AG04450 (cell line): ENCODE measurements at regions not wholly inside any gene's neighbourhood (a gene's known extent, or its start where the extent isn't known, plus 50 kb on each side); places are given as distances from the start of the nearest gene placed in this dataset.

Source experiments
- CTCF ChIA-PET: fragments of 300-600, 350-600 bp; formaldehyde crosslinking; extraction: SDS; loops from one replicate; lab custom pipeline; 2022; ENCODE audit warnings: antibody characterized with exemption, inconsistent platforms; lab: Charles Lee
- POLR2A ChIA-PET: fragments of 350-600 bp; formaldehyde crosslinking; extraction: SDS; loops from one replicate; lab custom pipeline; 2021; ENCODE audit warnings: antibody characterized with exemption, inconsistent platforms; lab: Yijun Ruan, JAX
- DNase-seq: peaks from one replicate; pipeline ENCODE4 v3.0.0-alpha.2; 2011; ENCODE audit warnings: low read depth, low spot score
- H3K27ac ChIP-seq: one replicate; pipeline ENCODE4 v1.5.1; 2012; ENCODE audit warnings: low read depth, low read length, control low read depth
- H3K27me3 ChIP-seq: one replicate; pipeline ENCODE4 v1.6.0; 2012; ENCODE audit warnings: low read length; ENCODE audit not compliant: control insufficient read depth, insufficient read depth
- H3K4me3 ChIP-seq: 2 replicates; pipeline ENCODE4 v1.5.1; 2011; ENCODE audit warnings: mild to moderate bottlenecking, low read depth, low read length, control low read depth
- H3K9me3 ChIP-seq: 2 replicates; pipeline ENCODE4 v1.5.1; 2012; ENCODE audit warnings: low read length; ENCODE audit not compliant: control insufficient read depth, insufficient read depth
- TF ChIP-seq, protein P1 (sequence below): IDR thresholded peaks from 2 replicates; pipeline ENCODE4 v1.5.1; 2011; ENCODE audit warnings: low read depth, low read length, control low read depth, inconsistent platforms

GRCh38 chr5:175034924-175035323 lies 310.5 kb downstream of the MSX2 start:
- DNase-seq = no peak
- no peak overlapping the region for H3K4me3 ChIP-seq
- no peaks in the 10 kb centered on the region for H3K27me3 ChIP-seq
- CTCF ChIA-PET = no interaction called here
- POLR2A ChIA-PET = no interaction called here
- H3K27ac ChIP-seq = no peak overlapping the region
- peaks cover 8% of the 10 kb centered on the region for H3K9me3 ChIP-seq
- TF ChIP-seq, protein P1, sequence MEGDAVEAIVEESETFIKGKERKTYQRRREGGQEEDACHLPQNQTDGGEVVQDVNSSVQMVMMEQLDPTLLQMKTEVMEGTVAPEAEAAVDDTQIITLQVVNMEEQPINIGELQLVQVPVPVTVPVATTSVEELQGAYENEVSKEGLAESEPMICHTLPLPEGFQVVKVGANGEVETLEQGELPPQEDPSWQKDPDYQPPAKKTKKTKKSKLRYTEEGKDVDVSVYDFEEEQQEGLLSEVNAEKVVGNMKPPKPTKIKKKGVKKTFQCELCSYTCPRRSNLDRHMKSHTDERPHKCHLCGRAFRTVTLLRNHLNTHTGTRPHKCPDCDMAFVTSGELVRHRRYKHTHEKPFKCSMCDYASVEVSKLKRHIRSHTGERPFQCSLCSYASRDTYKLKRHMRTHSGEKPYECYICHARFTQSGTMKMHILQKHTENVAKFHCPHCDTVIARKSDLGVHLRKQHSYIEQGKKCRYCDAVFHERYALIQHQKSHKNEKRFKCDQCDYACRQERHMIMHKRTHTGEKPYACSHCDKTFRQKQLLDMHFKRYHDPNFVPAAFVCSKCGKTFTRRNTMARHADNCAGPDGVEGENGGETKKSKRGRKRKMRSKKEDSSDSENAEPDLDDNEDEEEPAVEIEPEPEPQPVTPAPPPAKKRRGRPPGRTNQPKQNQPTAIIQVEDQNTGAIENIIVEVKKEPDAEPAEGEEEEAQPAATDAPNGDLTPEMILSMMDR = no peak

DNA sequence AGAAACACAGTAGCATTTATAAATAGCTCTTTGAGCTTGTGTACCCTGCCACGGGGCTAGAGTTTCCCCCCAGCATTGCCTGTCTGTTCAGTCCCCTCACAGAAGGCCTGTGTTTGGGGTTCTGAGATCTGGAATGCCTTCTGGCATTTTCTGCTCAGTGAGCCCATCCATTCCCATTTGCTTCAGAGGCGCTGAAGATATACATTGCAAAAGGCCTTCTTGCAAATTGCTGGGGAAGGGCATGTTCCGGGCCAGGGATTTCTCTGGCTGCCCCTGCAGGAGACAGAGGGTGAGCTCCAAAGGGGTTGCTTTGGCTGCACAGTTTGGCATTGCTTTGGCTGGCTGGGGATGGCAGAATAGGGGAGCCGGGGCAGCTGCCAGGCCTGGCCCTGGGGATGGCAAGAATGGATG lies 308.4 kb downstream of the MSX2 start:
- no peak for DNase-seq
- no peaks in the 10 kb centered on the region for H3K27me3 ChIP-seq
- H3K4me3 ChIP-seq = no peak overlapping the region
- TF ChIP-seq, protein P1 = no peak
- CTCF ChIA-PET = no interaction called here
- peaks cover 8% of the 10 kb centered on the region for H3K9me3 ChIP-seq
- POLR2A ChIA-PET = no interaction called here
- H3K27ac ChIP-seq = no peak overlapping the region

- Histone ChIP-seq H3K4me3 (no peak overlapping the region), H3K27ac (no peak overlapping the region), H3K27me3 (no peaks in the 10 kb centered on the region), H3K9me3 (peaks cover 8% of the 10 kb centered on the region)
- ChIA-PET CTCF (no interaction called here), POLR2A (no interaction called here)
- TF ChIP-seq, protein P1 = no peak
- no peak for DNase-seq
Measured at GRCh38 chr5:175032013-175032412, 307.6 kb downstream of the MSX2 start.

GRCh38 chr5:175027390-175027789 lies 303.0 kb downstream of the MSX2 start:
- TF ChIP-seq, protein P1 = no peak
- no peaks in the 10 kb centered on the region for H3K27me3 ChIP-seq
- no peak for DNase-seq
- ChIA-PET CTCF (no interaction called here), POLR2A (no interaction called here)
- no peak overlapping the region for H3K27ac ChIP-seq
- H3K9me3 ChIP-seq = no peaks in the 10 kb centered on the region; the same call in 1 of the 2 replicates
- no peak overlapping the region for H3K4me3 ChIP-seq

DNA sequence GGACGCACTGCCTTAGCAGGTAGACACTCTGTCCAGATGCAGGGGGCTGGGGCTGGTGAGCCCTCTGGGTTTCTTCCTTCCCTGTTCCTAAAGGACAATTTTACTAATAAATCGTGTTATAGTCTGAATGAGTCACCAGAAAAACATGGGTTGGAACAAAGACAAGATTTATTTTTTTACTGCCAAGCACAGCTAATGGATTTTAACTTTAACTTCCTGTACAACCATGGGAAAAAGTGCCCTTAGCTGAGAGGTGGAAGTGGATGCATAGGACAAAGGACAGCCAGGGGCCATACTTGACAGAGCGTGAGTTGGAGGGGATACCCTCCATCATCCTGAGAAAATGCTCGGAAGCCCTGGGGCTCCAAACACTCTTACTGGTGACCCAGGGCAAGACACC lies 300.7 kb downstream of the MSX2 start:
- H3K4me3 ChIP-seq = no peak overlapping the region
- H3K27me3 ChIP-seq = no peaks in the 10 kb centered on the region
- H3K9me3 ChIP-seq = no peaks in the 10 kb centered on the region; the same call in 1 of the 2 replicates
- DNase-seq = no peak
- no peak overlapping the region for H3K27ac ChIP-seq
- ChIA-PET POLR2A (no interaction called here), CTCF (no interaction called here)
- TF ChIP-seq, protein P1 = no peak
